Cardiac fibroblast (primary cell): ENCODE measurements at regions not wholly inside any gene's neighbourhood (a gene's known extent, or its start where the extent isn't known, plus 50 kb on each side); places are given as distances from the start of the nearest gene placed in this dataset.

Source experiments
- DNase-seq, 2 donors: peaks; one replicate each; pipeline versions ENCODE4 v3.0.0 to v3.0.0-alpha.2; 2010; ENCODE audit warnings: low read depth in 2 of 2
- H3K4me3 ChIP-seq, 2 donors: replicated peaks in 1 of 2; 1 replicate in 1 of 2; 2 replicates in 1 of 2; pipeline ENCODE4 v1.5.1; 2011; ENCODE audit warnings: low read depth in 2 of 2, low read length in 2 of 2, mild to moderate bottlenecking in 2 of 2, moderate library complexity in 1 of 2
- CTCF ChIP-seq: IDR thresholded peaks from one replicate; pipeline ENCODE4 v1.5.1; 2011; ENCODE audit warnings: low read depth, mild to moderate bottlenecking, low read length, inconsistent platforms

- no peak for TF ChIP-seq CTCF
These were observed 318.8 kb downstream of the TSN start for GRCh38 chr2:122074201-122074600.

GRCh38 chr2:122075381-122075780 lies 319.9 kb downstream of the TSN start:
- no peak for DNase-seq
- TF ChIP-seq CTCF: no peak
- no peak overlapping the region for H3K4me3 ChIP-seq

More at GRCh38 chr2:122074201-122074600, 318.8 kb downstream of the TSN start:
- H3K4me3 ChIP-seq: no peak overlapping the region
- no peak for DNase-seq

GRCh38 chr2:122077114-122077513 lies 321.7 kb downstream of the TSN start:
- no peak for TF ChIP-seq CTCF

GRCh38 chr2:122077771-122078170 lies 322.3 kb downstream of the TSN start:
- DNase-seq: no peak
- no peak overlapping the region for H3K4me3 ChIP-seq
- TF ChIP-seq CTCF: no peak

More at GRCh38 chr2:122077114-122077513, 321.7 kb downstream of the TSN start:
- no peak for DNase-seq
- H3K4me3 ChIP-seq: no peak overlapping the region

GRCh38 chr2:122078451-122078850 lies 323.0 kb downstream of the TSN start:
- H3K4me3 ChIP-seq: no peak overlapping the region
- TF ChIP-seq CTCF: no peak
- peak; percentile 56 to 66 for DNase-seq

- no peak for DNase-seq
- TF ChIP-seq CTCF: no peak
- no peak overlapping the region for H3K4me3 ChIP-seq
These were observed 324.4 kb downstream of the TSN start for GRCh38 chr2:122079844-122080243.

GRCh38 chr2:122080316-122080715 lies 324.9 kb downstream of the TSN start:
- DNase-seq: no peak
- no peak for TF ChIP-seq CTCF
- H3K4me3 ChIP-seq: no peak overlapping the region
